ENCODE measurements at regions not wholly inside any gene's neighbourhood (a gene's known extent, or its start where the extent isn't known, plus 50 kb on each side); places are given as distances from the start of the nearest gene placed in this dataset.

- no peak for TF ChIP-seq CTCF (IDR thresholded peaks at IDR 0.05)
- no peak for TF ChIP-seq POLR2A (IDR thresholded peaks at IDR 0.05)
- no peak for TF ChIP-seq POLR2AphosphoS5 (IDR thresholded peaks at IDR 0.05)
- TF ChIP-seq EP300 (IDR thresholded peaks at IDR 0.05), result no peak
Measured at GRCh38 chr6:21500314-21501020, 93.1 kb upstream of the SOX4 start.
